Left renal pelvis (tissue), 4 donors: ENCODE measurements at regions not wholly inside any gene's neighbourhood (a gene's known extent, or its start where the extent isn't known, plus 50 kb on each side); places are given as distances from the start of the nearest gene placed in this dataset.

Experiments
- DNase-seq, 4 donors: peaks; one replicate each; pipeline ENCODE4 v3.0.0-alpha.2; 2013; ENCODE audit warnings: low read depth in 4 of 4, low spot score in 3 of 4

DNA sequence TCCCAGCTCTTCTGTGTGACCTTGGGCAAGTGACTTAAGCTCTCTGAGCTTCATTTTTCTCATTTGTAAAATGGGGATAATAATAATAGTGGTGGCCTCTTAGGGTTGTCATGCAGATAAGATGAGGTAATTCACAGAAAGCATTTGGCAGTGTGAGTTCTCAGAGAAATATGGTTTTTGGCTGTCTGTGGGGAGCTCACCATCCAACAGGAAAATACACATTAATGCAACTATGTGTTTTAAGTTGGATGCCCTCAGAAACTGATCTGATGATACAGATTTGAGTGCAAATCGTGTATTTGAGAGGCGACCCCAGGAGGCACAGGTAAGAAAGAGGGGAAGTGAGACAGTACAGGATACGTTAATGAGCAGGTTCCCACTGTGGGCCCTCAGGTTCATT lies 56.1 kb upstream of the SPRED2 start:
- DNase-seq, result no peak

DNA sequence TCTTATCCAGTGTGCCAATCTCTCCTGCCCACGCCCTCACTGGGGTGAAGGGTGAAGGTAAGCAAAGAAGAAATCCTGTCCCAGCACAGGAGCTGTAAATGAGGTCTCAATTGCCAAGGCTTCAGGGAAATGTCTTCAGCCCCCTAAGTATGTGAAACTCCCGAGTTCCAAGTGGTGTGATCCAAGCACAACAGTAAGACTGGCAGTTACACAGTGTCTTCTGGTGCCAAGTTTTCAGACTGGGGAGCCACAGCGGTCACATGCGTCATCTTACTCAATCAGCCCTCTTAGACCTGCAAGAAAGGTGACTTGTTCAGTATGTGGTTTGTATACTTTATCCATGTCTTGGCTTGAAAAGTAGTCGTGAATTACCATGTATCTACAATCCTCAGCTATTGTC lies 55.0 kb upstream of the SPRED2 start:
- DNase-seq, result no peak

DNA sequence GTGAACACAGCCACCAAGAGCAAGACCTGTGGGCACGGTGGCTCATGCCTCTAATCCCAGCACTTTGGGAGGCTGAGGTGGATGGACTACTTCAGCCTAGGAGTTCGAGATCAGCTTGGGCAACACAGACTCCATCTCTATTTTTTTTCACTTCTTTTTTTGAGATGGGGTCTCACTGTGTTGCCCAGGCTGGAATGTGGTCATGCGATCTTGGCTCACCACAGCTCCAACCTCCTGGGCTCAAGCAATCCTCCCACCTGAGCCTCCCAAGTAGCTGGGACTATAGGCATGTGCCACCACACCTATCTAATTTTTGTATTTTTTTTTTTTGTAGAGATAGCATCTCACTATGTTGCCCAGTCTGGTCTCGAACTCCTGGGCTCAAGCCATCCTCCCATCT lies 54.4 kb upstream of the SPRED2 start:
- no peak for DNase-seq

GRCh38 chr2:65486282-65486681 lies 53.9 kb upstream of the SPRED2 start:
- DNase-seq, result no peak

- no peak for DNase-seq
These were observed 53.4 kb upstream of the SPRED2 start for GRCh38 chr2:65485839-65486238.

DNA sequence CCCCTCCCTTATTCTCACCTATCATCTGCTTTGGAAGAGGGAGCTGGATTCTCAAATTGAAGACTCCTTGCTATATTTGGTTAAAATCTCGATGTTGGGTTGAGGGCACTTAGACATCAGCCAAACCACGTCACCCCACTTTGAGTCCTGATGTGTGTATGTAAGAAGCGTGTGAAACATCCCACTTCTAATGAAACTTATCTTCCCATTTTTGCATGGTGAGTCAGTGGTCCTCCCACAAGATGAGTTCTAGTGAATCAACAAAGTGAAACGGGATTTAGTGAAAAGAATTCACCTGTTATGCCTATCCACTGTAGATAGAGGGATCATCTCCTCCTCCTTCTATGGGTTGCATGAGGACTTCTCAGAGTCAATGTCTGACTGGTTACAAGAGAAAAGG lies 51.4 kb upstream of the SPRED2 start:
- no peak for DNase-seq

GRCh38 chr2:65482971-65483370 lies 50.6 kb upstream of the SPRED2 start:
- DNase-seq, result no peak
